ENCODE measurements at regions not wholly inside any gene's neighbourhood (a gene's known extent, or its start where the extent isn't known, plus 50 kb on each side); places are given as distances from the start of the nearest gene placed in this dataset.

DNA sequence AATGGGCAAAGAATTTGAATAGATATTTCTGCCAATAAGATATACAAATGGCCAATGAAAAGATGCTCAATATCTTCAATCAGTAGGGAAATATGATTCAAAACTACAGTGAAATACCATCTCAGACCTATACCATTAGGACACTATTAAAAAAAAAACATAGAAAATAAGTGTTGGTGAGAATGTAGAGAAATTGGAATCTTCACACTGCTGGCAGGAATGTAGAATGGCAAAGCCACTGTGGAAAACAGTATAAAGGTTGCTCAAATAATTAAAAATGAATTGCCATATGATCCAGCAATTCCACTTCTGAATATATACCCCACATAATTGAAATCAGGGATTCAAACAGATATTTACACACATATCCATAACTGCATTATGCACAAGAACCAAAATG, 88.1 kb upstream of the STARD13 start:
- DNase-seq: no peak

DNA sequence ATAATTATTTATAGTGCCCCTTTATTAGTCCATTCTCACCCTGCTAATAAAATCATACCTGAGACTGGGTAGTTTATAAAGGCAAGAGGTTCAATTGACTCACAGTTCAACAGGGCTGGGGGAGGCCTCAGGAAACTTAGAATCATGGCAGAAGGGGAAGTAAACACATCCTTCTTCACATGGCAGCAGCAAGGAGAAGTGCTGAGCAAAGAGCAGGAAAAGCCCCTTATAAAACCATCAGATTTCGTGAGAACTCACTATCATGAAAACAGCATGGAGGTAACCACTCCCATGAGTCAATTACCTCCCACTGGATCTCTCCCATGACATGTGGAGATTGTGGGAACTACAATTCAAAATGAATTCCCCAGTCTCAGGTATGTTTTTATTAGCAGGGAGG, 89.9 kb upstream of the STARD13 start:
- no peak for DNase-seq

DNA sequence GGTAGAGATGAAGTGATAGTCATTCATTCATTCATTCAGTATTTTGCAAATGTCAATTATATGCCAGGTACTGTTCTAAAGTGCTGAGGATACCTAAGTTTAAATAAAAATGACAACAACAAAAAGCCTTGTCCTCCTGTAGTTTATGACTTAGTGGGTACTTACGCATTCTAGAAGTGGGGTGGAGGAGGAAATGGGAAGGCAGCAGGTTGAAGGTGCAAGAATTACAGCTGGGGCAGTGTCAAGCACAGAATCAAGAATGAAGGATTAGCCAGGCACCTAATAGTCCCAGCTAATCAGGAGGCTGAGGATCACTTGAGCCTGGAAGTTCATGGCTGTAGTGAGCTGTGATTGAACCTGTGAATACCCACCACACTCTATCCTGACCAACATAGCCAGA, 90.7 kb upstream of the STARD13 start:
- no peak for DNase-seq

DNA sequence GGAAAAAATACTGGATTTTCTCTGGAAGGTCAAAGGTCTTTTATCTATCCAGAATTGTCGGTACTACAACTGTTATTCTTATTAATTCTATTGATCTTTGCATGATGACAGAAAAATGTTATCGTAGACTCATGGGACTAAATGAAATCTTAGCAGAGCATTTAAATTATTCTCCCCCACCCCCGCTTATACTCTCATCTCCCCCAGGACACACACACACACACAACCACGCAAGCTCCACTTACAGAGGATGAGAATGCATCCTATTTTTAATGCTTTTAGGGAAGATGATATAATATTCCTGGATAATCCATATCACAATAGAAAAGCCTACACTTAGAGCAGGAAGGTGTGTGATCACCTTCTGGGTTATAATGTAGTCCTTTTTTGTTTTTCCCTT, 91.9 kb upstream of the STARD13 start:
- DNase-seq: no peak

DNA sequence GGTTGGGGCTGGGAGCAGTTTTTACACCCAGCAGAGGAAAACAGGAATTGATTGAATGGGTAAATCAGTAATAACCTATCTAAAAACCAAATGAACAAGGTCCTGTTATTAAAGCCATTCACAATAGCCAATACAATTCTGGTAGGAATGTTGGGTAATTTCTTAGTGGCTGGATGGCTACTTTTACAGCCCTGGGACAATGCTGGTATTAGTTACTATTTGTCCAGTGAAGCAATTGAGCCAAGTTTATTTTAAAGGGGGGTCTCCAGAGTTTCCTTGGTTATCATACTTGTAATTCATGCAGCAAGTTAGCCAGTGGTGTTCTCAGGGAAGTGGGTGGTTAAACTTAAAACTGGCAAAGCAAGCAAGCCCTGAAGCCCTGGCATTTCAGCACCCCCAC, 92.3 kb upstream of the STARD13 start:
- DNase-seq: no peak

- no peak for DNase-seq
Measured at GRCh38 chr13:33379608-33380007, 94.1 kb upstream of the STARD13 start.

- DNase-seq: no peak
Measured at GRCh38 chr13:33380487-33381079, 95.0 kb upstream of the STARD13 start.

- no peak for DNase-seq
Measured at GRCh38 chr13:33381180-33381579, 95.6 kb upstream of the STARD13 start.

GRCh38 chr13:33381906-33382305, 96.4 kb upstream of the STARD13 start:
- no peak for DNase-seq

- no peak for DNase-seq
Measured at GRCh38 chr13:33383724-33384577, 98.4 kb upstream of the STARD13 start.

DNA sequence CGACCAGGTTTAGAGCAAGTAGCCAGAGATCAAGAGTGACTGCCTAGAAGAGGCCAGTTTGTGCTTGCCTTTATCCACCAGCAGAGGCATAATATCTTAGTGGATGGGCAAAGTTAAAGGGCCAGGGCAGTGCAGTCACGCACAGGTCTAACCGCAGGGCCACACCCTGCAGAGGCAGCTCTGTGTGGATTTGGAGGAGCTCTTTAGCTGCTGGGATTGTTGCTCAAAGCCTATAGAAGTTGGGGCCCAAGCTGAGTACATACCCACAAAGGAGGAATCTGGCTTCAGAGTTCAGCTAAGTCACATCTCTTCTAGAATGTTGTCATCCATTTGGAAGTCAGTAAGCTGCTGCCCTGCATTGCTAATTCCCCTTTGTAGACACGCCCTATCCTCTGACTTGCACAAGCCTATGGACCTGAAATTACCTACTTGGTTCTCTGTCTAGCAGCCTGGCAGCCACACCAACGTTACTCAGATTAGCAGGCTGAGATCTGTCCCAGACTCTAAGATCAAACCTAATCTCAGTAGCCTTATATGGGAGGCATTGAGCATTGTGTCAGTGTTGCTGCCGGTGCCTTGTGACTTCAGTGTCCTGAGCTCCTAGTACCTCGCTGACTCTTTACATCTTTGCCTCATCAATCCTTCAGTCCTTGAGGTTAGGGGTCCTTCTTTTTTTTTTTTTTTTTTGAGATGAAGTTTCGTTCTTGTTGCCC, 102.9 kb upstream of the STARD13 start:
- DNase-seq: no peak

DNA sequence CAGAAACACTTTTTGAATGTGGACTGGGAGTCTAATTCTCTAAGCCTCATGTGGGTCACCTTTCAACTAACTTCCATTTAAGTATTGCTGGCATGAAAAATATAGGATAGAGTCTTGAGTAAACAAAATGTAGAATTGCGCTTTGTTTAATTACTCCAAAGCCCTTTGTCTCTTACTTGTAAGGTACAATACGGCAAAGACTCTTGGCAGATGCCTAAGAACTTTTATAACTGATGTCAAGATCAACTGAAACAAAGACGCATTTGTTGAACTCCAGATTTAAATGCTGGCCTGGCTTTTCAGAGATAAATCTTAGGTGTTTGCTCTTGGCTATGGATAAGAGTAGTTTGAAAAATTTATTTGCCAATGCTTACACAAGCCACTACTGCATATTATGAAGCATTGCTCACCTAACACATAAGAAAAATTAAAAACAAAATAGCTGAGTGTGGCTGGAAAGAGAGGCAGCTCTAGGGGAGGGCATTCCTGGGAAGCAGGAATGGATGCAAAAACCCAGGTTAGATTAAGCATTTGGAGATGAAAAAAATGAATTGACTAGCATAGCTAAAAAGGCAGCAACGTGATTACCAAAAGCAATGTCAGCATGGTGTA, 107.3 kb upstream of the STARD13 start:
- no peak for DNase-seq

DNA sequence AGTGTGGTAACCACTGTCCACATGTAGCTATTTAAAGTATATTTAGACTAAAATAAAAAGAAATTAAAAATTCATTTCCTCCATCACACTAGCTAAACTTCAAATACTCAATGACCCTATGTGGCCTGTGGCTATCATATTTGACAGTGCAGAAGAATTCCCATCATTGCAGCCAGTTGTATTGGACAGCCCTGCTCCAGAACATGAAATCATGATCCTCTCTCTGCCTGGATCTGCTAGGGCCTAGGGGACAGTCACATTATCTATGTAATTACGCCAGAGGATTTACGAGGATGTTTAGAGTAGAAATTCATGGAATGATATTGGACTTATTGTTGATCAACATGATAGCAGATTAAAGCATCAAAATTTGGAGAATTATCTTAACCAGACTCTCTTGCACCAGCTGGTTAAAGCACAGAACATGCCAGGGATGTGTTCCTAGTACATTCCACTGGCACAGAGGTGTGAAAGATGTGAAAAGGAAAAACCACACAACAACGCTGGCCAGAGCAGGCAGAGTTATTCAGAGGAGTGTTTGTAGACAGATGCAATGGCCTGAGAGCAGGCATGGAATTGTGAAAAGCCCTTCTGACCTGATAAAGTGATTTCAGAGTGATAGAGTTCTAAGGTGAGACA, 108.9 kb upstream of the STARD13 start:
- DNase-seq: no peak

GRCh38 chr13:33401238-33401637, 115.7 kb upstream of the STARD13 start:
- peak; percentile 24 for DNase-seq

GRCh38 chr13:33402975-33403374, 117.4 kb upstream of the STARD13 start:
- no peak for DNase-seq

DNA sequence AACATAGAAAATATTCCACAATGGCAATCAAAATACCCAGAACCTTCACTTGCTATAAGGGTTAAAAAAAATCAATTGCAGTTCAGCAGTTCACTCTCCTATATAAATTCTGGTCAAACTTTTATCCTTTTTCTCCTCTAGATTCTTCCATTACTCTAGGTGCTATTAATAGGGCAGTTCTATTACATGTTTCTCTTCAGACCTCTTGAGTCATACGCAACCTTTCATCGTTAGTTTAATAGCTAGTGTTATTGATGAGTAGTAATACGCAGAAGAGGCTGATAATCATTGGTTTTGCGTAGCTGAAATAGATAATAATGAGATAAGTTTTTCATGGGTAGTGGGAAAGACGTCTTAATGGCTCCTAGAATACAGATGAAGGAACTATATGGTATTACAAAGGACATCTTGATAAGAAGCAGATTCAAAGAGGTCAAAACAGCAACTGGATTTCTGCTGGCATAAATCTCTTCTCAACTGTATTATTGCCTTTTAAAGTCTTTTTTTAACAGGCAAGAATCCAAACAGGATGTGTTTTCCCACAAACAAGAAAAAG, 118.3 kb upstream of the STARD13 start:
- no peak for DNase-seq

GRCh38 chr13:33405371-33405770, 119.8 kb upstream of the STARD13 start:
- DNase-seq: no peak

DNA sequence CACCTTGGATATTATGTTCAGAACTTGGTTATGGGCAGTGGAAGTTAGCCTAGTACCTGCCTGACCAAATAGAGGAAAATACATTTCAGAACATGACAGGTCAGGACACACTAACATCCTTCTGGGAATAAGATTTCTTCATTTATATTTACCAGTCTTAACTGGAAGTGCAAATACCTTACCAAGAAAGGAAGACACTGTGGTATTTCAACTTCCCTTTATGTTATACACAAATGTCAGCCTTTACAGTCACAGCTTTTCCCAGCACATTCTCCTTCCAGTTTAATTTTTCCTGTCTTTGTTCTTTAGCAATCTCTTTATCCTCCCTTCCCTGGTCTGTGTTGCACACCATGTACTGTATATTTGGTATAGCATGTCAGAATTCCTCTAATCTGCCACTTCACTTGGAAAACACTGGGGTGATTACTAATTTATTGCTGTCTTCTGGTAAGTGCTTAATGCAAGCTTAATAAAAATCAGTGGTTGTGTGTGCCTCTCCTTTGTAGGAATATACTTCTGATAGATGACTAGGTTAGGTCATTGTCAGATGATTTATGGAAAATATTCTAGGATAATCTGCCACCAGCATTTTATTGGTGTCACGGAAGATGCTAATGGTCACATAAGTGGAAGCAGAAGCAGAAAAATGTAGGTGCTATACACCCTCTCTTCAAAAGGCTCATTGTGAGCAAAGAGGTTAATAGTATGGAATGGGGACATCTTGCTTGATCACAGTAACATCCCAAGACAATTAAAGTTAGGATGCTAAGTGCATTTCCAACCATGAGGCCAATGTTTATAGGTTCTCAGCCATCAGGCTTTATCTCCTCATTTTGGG, 124.3 kb upstream of the STARD13 start:
- DNase-seq: no peak

DNA sequence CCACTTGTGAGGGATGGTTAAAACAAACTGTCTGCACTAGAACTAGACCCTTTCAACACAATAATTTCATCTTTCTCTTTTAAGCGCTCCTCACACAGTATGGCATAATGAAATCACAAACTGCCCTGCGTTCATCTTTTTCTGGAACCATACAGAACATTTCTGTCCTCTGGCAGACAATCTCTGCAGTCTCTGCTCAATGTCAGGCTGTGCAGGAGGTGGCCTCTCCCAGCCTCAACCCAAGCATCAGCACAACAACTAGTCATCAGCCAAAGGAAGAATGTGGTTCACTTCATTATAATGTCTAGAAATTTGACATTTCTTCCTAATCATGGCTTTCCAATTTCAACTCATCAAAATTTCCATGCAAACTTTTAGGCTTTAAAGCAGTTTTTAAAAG, 125.1 kb upstream of the STARD13 start:
- DNase-seq: no peak

DNA sequence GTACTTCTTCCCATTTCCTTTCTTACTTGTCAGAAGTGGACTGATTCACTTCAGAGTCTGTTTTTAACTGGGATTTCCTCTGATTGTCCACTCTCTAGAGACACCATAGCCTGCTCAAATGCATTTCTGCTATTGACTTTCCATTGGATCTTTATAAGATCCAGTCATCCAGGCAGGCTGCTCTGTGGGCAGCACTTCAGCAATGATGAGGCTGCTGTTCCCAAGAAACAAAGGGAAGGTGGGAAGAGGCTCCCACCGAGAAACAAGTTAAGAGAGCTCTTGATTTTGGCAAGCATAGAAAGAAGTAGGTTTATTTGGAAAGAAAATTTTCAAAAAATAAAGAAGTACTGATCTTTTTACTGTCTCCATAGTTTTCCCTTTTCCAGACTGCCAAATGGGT, 125.8 kb upstream of the STARD13 start:
- no peak for DNase-seq

GRCh38 chr13:33415822-33416221, 130.3 kb upstream of the STARD13 start:
- no peak for DNase-seq

All from NCI-H2171 treated with DMSO at 0.1 percent for 48 hours (cell line).